Lower leg skin (tissue), 3 donors: ENCODE measurements at regions not wholly inside any gene's neighbourhood (a gene's known extent, or its start where the extent isn't known, plus 50 kb on each side); places are given as distances from the start of the nearest gene placed in this dataset.

Source experiments
- POLR2A ChIP-seq, 2 donors: fragments of 450-650 bp; IDR thresholded peaks; one replicate each; pipeline ENCODE4 v1.6.1; 2016 to 2017; ENCODE audit warnings: antibody characterized with exemption in 2 of 2, mild to moderate bottlenecking in 1 of 2, moderate library complexity in 1 of 2
- TF ChIP-seq, protein P1 (sequence below), 3 donors: fragments of 450-650 bp; IDR thresholded peaks; one replicate each; pipeline ENCODE4 v1.5.1; 2016; ENCODE audit warnings: antibody characterized with exemption in 3 of 3, mild to moderate bottlenecking in 3 of 3, moderate library complexity in 2 of 3

DNA sequence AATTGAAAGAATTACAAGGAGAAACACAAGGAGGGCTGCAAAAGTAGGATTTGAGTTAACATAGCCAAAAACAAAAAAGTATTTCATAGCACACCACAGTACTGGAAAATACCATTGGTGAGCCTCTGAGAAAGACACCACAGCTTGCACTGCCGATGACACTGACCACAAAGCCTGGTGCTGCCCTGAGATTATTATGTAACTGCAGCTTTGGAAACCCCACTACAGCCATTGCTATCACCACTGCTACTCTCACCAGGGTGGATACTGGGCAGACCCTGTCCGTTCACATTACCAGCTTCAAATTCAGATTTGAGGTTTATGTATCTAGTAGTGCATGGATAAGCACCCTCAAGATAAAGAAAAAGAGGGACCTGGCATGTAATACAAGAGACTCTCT is 1246.7 kb upstream of the SORCS1 start:
- TF ChIP-seq, protein P1, sequence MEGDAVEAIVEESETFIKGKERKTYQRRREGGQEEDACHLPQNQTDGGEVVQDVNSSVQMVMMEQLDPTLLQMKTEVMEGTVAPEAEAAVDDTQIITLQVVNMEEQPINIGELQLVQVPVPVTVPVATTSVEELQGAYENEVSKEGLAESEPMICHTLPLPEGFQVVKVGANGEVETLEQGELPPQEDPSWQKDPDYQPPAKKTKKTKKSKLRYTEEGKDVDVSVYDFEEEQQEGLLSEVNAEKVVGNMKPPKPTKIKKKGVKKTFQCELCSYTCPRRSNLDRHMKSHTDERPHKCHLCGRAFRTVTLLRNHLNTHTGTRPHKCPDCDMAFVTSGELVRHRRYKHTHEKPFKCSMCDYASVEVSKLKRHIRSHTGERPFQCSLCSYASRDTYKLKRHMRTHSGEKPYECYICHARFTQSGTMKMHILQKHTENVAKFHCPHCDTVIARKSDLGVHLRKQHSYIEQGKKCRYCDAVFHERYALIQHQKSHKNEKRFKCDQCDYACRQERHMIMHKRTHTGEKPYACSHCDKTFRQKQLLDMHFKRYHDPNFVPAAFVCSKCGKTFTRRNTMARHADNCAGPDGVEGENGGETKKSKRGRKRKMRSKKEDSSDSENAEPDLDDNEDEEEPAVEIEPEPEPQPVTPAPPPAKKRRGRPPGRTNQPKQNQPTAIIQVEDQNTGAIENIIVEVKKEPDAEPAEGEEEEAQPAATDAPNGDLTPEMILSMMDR (IDR thresholded peaks at IDR 0.05), result no peak
- no peak for TF ChIP-seq POLR2A (IDR thresholded peaks at IDR 0.05)
